NCI-H446 (cell line): ENCODE measurements at regions not wholly inside any gene's neighbourhood (a gene's known extent, or its start where the extent isn't known, plus 50 kb on each side); places are given as distances from the start of the nearest gene placed in this dataset.

Experiments used
- DNase-seq, 2 experiments: peaks; one replicate each; lab custom pipeline; 2025; lab: John Stamatoyannopoulos, UW

DNA sequence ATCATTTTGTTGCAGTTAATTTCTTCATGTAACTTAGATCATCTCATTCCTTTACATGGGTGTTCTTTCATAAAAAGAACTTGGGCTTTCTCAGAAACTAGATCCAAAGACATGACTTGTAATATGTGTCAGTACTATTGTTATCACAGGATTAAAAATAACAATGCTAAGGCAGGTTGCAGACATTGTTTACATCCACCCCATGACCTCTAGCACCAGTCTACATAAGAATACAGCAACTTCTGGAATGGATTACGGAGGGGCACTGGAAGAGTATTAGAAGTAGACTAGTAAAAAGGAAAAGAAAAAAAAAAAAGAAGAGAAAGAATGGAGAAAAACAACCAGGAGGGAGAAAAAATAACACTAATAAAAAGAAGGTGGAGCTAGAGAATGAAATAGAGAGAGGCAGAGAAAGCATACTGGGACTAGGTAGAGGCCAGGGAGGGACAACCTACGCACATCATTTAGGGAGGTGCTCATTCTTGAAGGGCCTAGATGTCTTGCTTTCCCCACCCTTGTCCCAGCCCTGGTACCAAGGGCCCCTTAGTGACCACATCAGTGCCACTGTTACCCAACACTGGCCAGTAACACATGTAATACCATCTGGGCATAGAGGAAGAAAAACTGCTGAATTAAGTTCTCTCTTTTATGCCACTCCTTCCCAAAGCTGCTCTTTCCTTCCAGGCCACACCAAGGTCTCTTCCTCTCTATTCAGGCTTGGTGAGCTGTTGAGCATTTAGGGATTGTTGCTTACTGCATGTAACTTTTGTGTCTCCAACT, 70.6 kb upstream of the KLF7 start:
- DNase-seq, result no peak

DNA sequence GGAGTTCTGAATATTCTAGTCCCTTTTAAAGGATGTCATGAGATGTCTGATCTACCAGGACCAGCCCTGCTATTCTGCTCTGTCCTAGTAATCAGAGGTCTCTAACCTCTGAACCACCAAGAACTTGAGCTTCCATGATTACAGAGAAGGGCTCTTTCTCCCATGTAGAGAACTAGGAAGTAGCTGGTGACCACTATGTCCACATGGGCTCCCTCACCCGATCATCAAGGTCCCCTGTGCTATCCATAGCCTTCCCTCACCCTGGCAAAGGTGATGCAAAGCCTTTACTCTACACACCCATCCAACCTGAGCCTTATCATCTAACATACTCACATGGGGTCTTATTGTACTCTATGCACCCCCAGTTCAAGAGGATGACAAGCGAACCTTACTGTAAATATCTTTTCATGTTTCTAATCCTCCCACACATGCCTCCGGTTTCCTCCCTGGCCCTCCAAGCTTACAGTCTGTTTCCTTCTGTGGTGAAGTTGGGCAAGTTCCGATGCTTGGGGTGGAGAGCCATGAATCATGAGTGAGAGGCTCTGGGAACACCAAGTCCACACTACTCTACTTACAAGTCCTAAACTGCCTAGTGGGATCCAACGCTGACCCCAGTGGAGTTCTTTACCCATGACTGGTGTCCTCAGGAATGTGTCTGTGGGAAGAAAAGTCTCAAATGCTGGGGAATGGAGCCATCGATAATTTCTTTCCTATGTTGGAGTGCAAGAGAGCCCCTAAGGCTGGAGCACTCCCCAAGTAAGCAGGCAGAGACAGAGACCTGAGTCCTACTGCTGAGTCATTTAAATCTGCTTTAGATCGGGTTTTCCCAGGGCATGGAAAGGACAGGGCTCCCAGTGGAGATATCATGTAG, 73.3 kb upstream of the KLF7 start:
- DNase-seq, result no peak

DNA sequence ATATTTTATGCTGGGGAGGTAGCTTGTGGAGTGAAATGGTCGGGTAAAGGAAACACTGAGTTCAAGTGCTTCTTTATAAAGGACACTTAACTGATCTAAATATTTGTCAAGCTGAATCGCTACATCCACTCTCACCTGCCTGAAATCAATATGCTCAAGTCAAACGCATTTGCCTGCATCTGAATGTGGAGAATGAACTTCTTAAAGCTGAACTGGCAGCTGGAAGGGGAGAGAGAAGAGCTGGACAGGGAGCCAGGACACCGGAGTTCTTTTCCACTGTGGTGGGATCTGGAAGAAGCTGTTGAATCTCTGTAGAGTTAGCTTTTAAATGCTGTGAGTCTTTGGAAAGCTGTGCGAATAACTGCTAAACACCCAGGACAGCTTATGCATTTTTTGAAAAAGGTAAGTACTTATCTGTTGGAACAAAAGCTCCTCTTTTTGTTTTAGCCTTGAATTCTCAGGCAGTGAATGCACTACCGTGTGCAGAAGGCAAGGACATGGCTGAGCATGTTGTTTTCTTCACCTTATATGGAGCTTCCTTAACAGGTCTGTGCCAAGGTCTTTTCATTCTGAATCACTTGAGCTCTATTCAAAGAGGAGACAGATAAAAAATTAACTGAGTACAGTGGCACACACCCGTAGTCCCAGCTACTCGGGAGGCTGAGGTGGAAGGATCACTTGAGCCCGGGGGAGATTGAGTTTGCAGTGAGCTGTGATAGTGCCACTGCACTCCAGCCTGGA, 74.2 kb upstream of the KLF7 start:
- DNase-seq, result no peak

DNA sequence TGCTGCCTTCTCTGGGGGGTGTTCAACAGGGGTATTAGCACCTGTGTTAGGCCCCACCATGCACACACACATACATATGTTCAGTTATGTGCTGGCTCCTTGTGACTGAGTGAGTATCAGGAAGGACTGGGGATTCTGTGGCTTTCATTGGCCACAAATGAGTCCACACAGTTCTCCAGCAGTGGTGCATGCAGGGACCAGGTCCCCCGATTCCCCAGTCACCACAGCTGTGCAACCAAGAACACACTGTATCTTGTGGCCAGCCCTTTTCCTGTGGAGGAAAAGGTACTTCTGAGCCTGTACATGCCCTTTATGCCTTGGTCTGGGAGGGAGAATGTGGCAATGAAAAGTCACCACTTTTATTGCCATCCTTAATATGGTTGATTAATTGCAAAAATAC, 74.9 kb upstream of the KLF7 start:
- no peak for DNase-seq

DNA sequence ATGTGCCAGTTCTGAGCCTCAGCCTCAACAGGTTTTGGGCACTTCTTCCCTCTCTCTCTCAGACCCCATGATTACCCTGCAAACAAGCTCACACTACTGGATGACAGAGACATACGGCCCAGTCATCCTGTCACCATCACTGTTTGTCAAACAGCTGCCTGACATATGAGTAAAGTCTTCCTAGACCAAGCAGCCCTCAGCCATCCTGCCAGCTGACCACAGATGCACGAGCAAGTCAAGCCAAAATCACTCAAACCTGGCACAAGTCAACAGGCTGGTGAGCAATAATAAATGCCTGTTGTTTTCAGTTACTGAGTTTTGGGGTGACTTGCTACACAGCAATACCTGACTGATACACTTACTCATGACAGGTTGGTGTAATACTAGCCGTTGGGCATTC, 75.5 kb upstream of the KLF7 start:
- no peak for DNase-seq

DNA sequence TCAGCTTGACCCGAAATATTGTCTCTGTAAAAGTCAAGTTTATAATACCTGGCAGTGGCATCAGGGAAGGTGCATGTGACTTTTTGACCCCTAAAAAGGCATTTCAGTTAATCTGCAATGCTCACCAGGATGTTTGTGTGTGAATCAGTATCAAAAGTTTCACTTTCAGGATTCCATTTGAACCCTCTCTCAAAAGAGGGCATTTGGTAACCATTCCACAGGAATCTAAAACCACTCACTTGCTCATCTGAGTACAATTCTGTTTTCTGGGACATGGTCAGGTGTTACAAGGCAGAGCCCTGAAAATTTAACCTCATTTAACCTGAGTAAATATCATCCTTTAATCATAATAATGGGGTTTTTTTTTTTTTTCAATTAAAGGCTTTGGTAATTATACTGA, 77.9 kb upstream of the KLF7 start:
- DNase-seq, result no peak

DNA sequence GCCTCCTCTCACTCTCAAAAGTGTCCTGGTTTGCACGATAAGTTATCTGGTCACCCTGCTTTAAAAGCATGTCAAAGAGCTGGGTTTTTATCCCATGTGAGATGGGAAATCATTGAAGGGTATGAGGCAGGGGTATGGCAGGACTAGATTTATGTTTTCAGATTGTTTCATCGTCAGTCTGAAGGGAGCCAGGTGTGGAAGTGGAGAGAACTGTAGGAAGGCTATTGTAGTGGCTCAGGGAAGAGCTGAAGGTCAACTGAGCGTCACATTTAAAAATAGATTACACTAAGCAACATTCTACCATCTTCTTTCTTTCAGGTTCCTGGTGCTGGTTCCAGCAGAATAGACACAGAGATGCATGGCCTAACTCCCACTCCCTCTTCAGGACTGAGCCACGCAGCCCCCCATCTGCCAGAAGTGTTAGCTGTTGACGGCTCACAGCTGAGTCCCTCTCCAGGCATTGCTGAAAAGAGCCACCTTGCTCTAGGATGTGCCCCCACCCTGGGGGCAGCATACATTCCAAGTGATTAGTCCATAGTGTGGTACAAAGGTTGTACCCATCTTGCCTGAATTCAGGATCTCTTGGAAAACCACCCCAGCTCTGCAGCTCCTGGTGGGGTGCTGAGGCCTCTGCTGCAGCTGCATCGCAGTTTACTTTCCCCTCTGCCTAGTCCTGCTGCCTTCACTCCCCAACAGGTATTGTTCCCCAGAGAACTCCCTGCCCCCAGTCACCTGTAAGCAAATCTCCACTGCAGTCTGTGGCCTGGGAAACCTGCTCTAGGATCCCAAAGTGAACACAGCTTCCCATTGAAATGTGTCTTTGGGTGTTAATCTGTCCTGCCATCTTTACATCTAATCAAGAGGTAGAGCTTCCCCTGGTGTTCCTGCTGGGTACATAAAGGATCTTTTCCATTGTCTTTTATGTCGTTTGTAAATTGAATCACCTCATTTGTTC, 79.5 kb upstream of the KLF7 start:
- DNase-seq, result no peak

DNA sequence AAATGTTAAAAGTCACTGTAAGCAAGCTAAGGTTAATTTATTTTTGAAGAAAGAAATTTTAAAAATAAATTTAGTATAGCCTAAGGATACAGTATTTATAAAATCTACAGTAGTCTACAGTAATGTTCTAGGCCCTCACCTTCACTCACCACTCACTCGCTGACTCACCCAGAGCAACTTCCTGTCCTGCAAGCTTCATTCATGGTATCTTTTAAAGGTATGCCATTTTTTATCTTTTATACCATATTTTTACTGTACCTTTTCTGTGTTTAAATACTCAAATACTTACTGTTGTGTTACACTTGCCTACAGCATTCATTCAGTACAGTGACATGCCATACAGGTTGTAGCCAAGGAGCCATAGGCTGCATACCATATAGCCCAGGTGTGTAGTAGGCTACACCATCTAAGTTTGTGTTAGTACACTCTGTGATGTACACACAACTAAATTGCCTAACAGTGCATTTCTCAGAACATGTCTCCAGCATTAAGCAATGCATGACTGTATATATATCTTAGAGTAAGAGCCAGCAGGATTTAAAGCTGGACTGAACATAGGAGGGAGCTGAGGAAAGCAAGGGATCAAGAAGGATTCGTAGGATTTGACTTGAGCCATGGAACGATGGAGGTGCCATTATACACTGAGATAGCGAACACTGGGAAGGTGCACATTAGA, 83.1 kb upstream of the KLF7 start:
- DNase-seq, result no peak

DNA sequence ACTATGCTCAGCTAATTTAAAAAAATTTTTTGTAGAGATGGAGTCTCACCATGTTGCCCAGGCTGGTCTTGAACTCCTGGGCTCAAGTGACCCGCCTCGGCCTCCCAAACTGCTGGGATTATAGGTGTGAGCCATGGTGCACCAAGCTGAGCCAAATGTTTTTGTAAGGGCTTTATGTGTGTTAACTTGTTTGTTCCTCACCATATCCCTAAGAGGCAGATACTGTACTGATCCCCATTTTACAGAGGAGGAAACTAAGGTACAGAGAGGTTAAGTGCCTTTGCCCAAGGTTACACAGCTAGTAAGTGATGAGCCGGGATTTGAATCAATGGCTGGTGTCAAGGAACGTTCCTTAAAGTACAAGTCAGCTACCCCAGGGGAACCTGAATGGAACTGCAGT, 85.3 kb upstream of the KLF7 start:
- no peak for DNase-seq

DNA sequence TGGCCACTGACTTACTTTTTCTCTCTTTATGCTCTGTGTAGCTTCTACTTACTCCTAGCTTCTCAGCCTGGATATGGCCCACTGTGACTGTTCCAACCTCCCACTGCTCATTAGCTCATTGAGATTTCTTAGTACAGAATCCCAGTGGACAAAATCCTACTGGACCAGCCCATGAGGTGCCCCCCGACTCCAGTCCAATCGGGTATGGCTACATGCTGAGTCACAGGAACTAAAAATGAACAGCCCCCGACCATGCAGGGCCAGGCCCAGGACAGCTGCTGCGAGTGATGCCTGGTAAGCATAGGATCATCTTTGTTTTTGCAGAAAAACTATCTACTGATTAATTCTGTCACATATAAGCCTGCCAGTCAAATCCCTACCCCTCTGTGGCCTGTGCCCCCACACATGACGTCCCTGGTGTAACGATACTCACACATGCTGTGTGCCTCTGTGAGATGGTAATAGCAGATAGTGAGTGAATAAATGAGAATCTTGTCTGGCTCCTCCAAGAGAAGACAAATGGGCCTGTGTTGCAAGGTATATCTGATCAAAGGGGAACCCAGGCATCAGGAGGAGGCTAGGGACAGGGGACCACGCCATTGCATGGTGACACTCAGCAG, 85.9 kb upstream of the KLF7 start:
- no peak for DNase-seq

DNA sequence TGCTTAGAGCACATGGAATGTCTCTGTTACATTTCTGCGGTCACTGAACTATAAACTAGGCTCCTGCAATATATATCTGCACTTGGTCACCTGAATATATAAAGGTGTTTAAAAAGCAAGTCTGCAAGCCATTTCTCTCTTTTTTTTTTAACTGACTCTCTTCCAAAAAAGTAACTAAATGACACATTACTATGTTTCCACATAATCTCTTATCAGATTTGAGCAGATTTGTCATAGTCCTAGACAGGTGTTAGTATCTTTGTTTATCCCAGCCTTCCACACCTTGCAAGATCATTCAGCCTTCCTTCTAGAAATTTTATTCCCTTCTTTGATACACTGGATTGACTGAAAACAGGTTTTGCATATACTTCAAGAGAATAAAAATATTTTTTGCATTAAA, 86.7 kb upstream of the KLF7 start:
- no peak for DNase-seq

DNA sequence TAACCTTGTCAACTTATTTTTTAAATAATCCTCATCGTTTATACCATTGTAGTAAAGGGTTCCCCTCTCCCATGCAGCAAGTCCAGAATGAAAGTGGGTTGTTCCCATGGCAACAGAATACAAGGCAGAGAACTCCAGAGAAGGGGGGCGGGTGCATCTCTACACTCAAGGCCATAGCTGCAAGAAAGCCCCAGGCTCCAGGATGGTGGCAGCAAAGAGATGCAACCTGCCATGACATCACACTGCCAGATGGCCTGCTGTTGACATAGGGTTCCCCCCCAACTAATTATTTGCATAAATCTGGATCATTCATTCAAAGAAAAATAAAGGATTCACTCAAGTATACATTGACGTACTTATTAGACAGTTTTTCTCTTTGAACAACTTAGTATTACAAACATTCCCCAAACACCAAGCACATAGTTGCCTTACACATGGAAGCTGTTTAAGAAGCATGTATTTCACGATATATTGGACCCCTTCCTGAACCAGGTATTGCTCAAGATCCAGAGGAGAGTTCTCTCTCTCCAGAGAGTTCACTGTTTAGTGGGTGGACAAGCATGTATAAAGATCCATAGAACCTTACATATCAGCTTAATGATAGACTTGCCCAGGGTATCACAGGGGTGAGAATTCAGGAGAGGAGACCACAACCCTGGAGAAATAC, 87.4 kb upstream of the KLF7 start:
- peak; percentile 79 to 88 for DNase-seq

DNA sequence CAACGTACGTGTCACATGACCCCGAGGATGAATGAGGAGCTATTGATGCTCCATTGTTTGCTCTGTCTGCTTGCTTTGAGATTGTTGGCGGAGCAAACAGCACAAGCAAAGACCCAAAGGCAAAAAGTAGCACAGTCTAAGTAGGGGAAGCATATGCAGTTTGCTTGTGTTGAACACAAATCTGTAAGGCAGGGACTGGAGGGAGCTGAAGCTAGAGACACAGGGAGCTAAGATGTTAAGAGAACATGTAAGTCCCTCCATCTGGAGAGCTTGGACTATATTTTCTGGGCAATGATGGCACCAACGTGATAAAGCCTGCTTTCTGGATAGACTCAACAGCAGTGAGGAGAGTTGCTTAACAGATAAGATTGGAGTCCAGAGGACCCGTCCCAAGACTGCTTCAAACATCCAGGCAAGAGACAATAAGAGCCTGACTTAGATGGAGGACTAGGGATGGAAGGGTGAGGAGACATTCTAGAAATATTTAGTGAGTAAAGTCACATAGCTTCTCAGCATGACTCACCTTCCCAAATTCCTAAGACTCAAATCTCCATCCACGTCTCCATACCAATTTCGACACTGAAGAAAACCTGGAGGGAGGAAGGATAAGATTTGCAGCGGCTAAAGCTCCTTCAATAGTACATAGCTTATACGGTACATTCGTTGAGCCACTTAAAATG, 88.1 kb upstream of the KLF7 start:
- DNase-seq, result no peak

DNA sequence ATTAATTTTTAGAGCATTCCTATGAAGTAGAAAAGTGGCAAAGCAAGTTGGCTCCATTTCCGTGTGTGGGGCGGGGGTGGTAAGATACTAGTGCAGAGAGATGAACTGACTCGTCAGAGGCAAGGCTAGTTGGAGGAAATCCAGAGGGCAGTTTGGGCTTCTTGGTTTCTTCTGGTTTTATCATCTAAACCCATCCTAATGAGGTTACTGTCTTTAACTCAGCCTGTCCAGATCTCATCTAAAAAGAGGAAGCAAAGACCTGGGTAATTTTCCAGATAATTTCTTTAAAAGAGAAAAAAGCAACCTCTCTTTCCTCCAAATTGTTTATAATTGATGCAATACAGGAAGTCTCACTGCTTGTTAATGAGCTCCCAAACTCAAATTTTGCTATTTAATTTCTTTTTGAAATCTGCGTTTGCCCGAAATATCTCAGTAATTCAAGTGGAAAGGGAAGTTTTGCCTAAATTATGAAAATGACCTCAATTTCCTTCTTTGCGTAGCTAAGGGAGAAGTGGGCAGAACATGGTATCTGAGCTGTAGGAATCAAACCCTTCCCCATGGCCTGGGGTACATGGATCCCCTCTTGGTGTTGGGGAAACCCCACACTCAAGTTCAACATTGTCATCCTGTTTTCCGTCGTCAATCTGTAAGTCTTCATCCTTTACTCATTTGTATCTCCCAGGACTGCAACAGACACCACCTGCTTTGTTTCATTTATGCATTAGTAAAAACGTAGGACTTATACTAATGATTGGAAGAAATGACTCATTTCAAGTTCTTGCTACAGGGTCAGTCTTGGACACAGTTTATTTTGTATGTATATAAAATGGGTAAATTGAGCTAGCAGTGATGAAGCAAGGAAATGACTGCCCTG, 89.1 kb upstream of the KLF7 start:
- DNase-seq, result peak in 1 of 2 experiments; percentile 11

DNA sequence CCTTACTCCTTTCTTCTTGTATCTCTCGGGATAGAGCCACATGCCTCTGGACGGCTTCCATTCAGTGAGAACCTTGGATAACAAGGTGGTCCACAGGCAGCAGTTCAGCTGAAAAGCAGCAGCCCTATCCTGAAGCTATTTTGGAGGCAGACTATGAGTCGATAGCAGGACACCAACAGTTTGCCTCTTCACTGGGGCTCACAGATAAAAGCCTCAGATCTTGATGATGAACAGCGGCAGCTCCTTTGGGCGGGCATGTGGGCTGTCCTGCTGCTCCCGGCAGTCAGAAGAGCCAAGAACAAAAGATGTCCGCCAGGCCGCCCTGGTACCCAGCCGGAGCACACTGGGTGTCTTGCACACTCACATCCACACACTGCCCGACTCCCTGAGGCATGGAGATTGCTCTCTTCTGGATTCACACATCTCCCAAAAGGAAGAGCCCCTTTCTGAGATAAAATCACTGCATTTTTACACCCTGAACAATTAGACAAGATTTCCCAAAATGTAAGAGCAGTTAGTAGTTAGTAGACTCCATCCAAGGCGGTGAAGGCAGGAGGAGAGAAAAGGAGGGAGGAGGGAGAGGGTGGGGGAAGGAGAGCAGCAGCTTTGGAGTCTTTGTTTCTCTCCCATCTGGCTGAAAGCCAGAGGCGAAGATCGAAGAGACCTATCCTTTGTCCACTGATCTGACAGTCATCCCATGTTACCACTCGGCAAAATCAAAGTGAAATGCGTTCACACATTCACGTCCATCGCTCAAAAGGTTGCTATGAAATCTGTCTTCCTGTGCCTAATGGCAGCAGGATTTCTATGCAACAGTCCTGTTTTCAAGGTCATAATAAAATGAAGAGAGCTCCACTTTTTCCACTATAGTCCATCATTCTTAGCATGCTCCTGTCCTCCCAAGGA, 90.1 kb upstream of the KLF7 start:
- peak in 1 of 2 experiments; percentile 26 for DNase-seq

DNA sequence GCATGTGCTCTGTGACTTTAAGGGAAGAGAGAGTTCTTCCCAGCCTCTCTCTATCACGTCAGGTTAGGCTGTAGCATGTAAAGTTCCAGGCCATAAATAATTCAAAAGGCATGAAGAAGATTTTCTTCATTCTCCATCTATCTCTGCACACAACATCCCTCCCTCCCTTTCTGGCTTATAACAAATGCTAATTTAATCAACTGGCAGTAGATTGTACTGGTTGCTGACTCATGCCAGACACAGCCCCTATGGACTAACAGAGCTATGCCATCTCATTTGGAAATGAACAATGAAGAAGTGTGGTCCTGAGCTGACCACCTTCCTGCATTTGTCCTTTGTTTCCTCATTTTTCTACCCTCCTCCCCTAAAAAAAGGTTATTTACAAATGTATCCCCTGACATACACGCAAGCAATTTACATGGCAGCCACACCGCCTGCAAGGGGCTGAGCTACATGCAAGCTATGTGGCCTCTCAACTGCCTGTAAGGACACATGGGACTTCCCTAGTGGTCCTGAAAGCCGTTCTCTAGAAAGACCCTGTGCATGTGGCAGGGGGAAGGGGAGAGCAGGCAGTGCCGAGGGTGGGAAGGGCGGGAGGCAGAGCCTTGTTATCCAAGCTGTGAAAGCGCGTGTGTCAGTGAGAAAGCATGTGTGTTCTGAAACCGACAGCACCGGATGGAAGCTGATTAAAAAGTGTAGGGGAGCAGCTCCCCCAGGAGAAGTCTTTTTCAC, 90.9 kb upstream of the KLF7 start:
- peak; percentile 12 to 50 for DNase-seq
